Parathyroid adenoma (tissue), 2 donors: ENCODE measurements at regions not wholly inside any gene's neighbourhood (a gene's known extent, or its start where the extent isn't known, plus 50 kb on each side); places are given as distances from the start of the nearest gene placed in this dataset.

Experiments used
- H2AFZ ChIP-seq: fragments of 300-600 bp; sonication (generic); one replicate; pipeline ENCODE4 v1.7.0; 2017; ENCODE audit warnings: antibody characterized with exemption, mild to moderate bottlenecking
- H3K27ac ChIP-seq: fragments of 300-600 bp; sonication (generic); one replicate; pipeline ENCODE4 v1.7.0; 2017
- H3K27me3 ChIP-seq: fragments of 300-600 bp; sonication (generic); one replicate; pipeline ENCODE4 v1.7.0; 2017; ENCODE audit warnings: low read length; ENCODE audit not compliant: control insufficient read depth, insufficient read depth
- H3K36me3 ChIP-seq: fragments of 300-600 bp; sonication (generic); one replicate; pipeline ENCODE4 v1.7.0; 2017; ENCODE audit warnings: low read length; ENCODE audit not compliant: control insufficient read depth, insufficient read depth
- H3K4me1 ChIP-seq: fragments of 300-600 bp; sonication (generic); one replicate; pipeline ENCODE4 v1.7.0; 2017; ENCODE audit warnings: control low read depth
- H3K4me2 ChIP-seq: fragments of 300-600 bp; sonication (generic); one replicate; pipeline ENCODE4 v1.7.0; 2017; ENCODE audit warnings: low read length
- H3K4me3 ChIP-seq: fragments of 300-600 bp; sonication (generic); one replicate; pipeline ENCODE4 v1.7.0; 2017; ENCODE audit warnings: low read depth, low read length
- H3K79me2 ChIP-seq: fragments of 300-600 bp; sonication (generic); one replicate; pipeline ENCODE4 v1.7.0; 2017; ENCODE audit warnings: control low read depth
- H3K9ac ChIP-seq: fragments of 300-600 bp; sonication (generic); one replicate; pipeline ENCODE4 v1.7.0; 2017; ENCODE audit warnings: mild to moderate bottlenecking
- H3K9me3 ChIP-seq: fragments of 300-600 bp; sonication (generic); one replicate; pipeline ENCODE4 v1.7.0; 2017; ENCODE audit warnings: low read length; ENCODE audit not compliant: control insufficient read depth
- TF ChIP-seq, protein P1 (sequence below): fragments of 300-600 bp; sonication (generic); IDR thresholded peaks from one replicate; pipeline ENCODE4 v1.7.0; 2017; ENCODE audit warnings: antibody characterized with exemption, mild to moderate bottlenecking
- donor health status: primary hyperparathyroidism.

DNA sequence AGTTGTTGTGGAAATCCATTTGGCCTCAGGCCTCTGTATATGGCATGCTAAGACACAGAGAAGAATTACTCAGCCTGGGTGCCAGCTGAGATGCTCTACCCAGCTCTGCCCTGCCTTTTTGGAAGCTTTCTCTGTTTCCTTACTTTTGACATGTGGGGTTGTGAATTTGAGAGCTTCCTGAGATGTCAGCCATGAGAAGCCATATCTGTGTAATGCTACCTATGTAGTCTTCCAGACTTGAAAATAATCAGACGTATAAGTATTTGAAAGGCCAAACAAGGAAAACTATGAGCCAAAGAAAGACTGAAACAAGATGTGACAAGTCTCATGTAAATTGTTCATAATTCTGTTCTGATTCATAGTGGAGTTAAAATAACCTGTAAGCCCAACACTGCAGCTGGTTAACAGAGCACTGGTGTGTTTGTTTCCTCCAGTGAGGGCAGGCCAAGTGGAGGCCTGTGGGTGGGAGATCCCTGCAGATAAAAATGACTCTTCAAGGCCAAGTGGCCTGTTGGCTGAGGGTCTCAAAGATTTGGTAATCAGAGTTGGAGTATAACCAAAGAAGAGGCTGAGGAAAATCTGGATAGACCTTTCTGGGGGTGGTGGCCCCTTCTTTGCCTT, 94.0 kb downstream of the TMX1 start:
- Histone ChIP-seq H3K4me2 (no peak overlapping the region), H3K4me1 (no peaks in the 10 kb centered on the region), H3K79me2 (no peaks in the 10 kb centered on the region), H3K9me3 (no peaks in the 10 kb centered on the region), H3K4me3 (no peak overlapping the region), H3K36me3 (no peaks in the 10 kb centered on the region), H3K27ac (no peak overlapping the region), H2AFZ (no peak overlapping the region), H3K27me3 (no peaks in the 10 kb centered on the region), H3K9ac (no peak overlapping the region)
- TF ChIP-seq, protein P1, sequence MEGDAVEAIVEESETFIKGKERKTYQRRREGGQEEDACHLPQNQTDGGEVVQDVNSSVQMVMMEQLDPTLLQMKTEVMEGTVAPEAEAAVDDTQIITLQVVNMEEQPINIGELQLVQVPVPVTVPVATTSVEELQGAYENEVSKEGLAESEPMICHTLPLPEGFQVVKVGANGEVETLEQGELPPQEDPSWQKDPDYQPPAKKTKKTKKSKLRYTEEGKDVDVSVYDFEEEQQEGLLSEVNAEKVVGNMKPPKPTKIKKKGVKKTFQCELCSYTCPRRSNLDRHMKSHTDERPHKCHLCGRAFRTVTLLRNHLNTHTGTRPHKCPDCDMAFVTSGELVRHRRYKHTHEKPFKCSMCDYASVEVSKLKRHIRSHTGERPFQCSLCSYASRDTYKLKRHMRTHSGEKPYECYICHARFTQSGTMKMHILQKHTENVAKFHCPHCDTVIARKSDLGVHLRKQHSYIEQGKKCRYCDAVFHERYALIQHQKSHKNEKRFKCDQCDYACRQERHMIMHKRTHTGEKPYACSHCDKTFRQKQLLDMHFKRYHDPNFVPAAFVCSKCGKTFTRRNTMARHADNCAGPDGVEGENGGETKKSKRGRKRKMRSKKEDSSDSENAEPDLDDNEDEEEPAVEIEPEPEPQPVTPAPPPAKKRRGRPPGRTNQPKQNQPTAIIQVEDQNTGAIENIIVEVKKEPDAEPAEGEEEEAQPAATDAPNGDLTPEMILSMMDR: no peak

DNA sequence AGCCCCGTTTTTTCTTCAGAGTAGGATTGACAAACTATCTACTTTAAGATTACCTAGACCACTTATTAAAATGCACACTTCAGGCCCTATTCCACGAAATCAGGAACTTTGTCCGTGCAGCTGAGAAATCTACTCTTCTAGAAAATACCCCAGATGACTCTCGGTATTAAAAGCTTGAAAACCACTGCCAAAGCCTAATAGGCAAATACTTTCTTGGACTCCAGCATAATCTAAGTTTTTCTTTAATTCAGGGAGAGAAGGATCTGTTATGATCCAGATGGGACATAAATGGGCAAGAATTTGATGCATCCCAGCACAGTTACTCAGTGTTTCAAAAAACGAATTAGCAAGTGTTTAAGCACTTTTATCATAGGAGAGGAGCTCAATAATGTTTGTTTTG, 94.5 kb downstream of the TMX1 start:
- Histone ChIP-seq H3K4me1 (no peaks in the 10 kb centered on the region), H3K79me2 (no peaks in the 10 kb centered on the region), H3K27me3 (no peaks in the 10 kb centered on the region), H2AFZ (no peak overlapping the region), H3K4me2 (no peak overlapping the region), H3K4me3 (no peak overlapping the region), H3K9me3 (no peaks in the 10 kb centered on the region), H3K36me3 (no peaks in the 10 kb centered on the region), H3K27ac (no peak overlapping the region), H3K9ac (no peak overlapping the region)
- TF ChIP-seq, protein P1: no peak

DNA sequence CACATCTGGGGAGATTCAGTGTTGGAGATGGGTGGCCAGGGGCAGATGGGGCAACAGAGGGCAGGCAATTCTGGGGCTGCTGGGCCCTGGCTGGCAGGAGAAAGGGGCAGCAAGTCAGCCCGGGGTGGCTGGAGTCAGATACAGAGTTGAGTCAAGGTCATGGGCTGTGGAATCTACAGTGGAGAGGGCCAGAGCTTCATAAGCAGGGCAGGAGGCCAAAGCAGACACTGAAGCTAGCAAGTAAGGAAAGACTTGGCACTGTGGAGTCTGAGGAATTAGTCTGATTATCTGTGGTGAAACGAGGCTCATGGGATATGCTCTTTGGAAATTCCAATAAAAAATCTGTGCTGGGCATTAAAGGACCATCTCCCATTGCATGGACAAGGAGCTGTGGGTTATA, 95.5 kb downstream of the TMX1 start:
- no peaks in the 10 kb centered on the region for H3K36me3 ChIP-seq
- no peak overlapping the region for H3K27ac ChIP-seq
- no peaks in the 10 kb centered on the region for H3K79me2 ChIP-seq
- no peaks in the 10 kb centered on the region for H3K27me3 ChIP-seq
- H3K4me2 ChIP-seq: no peak overlapping the region
- no peak overlapping the region for H3K4me3 ChIP-seq
- H3K4me1 ChIP-seq: no peaks in the 10 kb centered on the region
- TF ChIP-seq, protein P1: no peak
- no peaks in the 10 kb centered on the region for H3K9me3 ChIP-seq
- no peak overlapping the region for H2AFZ ChIP-seq
- no peak overlapping the region for H3K9ac ChIP-seq

DNA sequence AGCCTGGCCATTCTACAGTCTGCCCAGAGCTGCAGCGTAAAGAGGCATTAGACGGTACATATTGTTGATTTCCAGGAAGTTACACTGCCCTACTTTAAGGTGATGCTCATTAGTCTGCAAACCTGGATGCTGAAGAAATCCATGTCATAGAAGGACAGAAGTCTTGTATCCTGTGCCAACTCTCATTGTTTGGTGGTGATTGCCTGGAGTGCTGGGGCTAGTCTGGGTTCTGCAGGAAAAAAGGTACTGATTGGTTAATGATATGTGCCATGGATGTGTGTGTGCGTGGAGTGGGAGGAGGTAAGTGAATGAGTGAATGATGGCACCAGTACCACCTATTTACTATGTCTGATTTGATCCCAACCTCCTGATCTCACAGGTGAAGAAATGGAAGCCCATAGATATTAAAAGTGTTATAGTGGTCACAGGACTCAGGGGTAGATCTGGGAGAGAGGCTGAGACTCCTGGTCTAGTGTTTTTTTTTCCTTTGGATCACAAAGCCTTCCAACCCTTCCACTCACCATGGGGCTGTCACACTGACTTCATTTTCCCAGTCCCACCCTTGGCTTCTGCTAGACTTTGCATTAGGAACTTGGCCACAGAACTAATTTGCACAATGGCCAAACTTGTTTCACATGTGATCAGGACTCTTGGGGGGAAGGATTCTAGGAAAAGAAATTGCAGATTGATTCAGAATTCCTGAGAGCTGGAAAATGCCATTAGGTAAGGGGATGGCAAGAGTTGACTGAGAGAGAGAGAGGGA, 96.1 kb downstream of the TMX1 start:
- Histone ChIP-seq H3K27ac (no peak overlapping the region), H3K36me3 (no peaks in the 10 kb centered on the region), H3K4me1 (no peaks in the 10 kb centered on the region), H3K9ac (no peak overlapping the region), H3K27me3 (no peaks in the 10 kb centered on the region), H3K4me3 (no peak overlapping the region), H3K4me2 (no peak overlapping the region), H2AFZ (no peak overlapping the region), H3K79me2 (no peaks in the 10 kb centered on the region), H3K9me3 (no peaks in the 10 kb centered on the region)
- TF ChIP-seq, protein P1: no peak

DNA sequence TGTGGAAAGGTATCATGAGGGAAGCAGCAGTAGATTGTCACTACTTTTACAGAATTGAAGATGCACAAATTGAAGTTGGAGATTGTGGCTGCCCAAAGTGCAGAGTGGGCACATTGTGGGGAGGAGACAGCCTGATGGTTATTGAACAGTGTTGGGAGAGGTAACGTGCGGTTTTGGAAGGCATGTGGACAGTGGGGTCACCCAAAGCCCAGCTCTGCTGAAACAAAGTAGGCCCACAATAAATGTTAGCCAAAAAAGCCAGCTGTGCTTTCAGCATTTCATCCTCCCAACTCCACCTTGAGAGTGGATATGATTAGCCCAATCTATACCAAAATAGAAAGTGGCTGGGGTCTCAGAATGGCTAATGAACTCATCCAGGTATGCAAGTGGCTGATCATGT, 96.7 kb downstream of the TMX1 start:
- Histone ChIP-seq H2AFZ (no peak overlapping the region), H3K27ac (no peak overlapping the region), H3K4me2 (no peak overlapping the region), H3K27me3 (no peaks in the 10 kb centered on the region), H3K4me3 (no peak overlapping the region), H3K9me3 (no peaks in the 10 kb centered on the region), H3K9ac (no peak overlapping the region), H3K79me2 (no peaks in the 10 kb centered on the region), H3K36me3 (no peaks in the 10 kb centered on the region), H3K4me1 (no peaks in the 10 kb centered on the region)
- TF ChIP-seq, protein P1: no peak
